ENCODE measurements at regions not wholly inside any gene's neighbourhood (a gene's known extent, or its start where the extent isn't known, plus 50 kb on each side); places are given as distances from the start of the nearest gene placed in this dataset.
A peak's percentile ranks its signal among the peaks of the same experiment; 100 is the strongest.

DNA sequence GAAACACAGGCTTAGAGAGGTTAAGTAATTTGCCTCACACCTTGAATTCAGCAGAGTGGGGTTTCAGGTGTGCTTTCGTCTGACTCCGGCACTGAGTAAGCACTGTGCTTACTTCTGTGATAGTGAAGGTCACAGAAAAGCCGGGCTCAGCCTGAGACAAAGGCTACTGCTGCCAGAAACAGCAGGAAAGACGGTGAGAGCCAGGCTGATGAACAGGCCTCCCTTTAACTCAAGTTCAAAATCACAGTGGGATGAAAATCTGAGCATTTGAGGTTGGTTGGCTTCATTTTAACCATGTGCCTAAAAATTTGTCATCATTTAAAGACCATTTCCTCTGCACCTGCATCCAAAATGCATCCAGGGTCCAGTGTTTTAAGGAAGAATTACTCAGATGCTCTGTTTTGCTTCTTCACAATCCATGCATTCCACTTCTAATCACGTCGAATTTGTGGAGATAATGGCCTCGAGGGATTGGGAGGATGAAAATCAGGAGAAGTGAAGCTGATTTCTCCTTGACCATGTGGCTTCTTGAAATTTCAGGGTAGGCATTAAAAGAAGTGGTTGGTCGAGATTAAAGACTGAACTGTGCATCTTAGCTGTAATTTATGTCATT, 121.2 kb upstream of the LNX1 start:
- Mint-ChIP-seq H3K4me1 (ENCODE audit: unreplicated experiment) (peaks cover 8% of the 10 kb centered on the region), H3K27ac (no peak overlapping the region)

DNA sequence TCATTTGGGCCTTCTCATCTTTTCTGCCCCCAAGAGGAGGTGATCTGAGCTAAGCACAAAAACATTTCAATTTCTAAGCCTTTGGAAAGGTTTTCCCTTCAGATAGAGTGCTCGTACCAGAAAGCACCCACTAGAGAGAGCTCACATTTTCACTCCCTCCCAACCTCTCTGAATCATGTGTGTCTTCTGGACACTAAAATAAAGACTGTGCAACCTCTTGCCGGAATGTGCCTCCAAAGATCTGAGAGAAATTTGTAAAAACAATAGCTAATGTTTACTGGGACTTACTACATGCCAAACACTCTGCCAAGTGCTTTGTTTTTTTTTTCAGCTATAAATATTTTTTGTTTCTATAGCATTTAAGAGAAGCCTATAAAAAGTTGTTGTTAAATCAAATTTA, 120.6 kb upstream of the LNX1 start:
- TF ChIP-seq, protein P1, sequence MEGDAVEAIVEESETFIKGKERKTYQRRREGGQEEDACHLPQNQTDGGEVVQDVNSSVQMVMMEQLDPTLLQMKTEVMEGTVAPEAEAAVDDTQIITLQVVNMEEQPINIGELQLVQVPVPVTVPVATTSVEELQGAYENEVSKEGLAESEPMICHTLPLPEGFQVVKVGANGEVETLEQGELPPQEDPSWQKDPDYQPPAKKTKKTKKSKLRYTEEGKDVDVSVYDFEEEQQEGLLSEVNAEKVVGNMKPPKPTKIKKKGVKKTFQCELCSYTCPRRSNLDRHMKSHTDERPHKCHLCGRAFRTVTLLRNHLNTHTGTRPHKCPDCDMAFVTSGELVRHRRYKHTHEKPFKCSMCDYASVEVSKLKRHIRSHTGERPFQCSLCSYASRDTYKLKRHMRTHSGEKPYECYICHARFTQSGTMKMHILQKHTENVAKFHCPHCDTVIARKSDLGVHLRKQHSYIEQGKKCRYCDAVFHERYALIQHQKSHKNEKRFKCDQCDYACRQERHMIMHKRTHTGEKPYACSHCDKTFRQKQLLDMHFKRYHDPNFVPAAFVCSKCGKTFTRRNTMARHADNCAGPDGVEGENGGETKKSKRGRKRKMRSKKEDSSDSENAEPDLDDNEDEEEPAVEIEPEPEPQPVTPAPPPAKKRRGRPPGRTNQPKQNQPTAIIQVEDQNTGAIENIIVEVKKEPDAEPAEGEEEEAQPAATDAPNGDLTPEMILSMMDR (conservative IDR thresholded peaks at IDR 0.05) = no peak
- H3K27ac Mint-ChIP-seq = no peak overlapping the region
- no peak for DNase-seq (ENCODE audit: extremely low spot score, unreplicated experiment)
- no peaks in the 10 kb centered on the region for H3K36me3 Mint-ChIP-seq
- peaks cover 6% of the 10 kb centered on the region for H3K4me1 Mint-ChIP-seq (ENCODE audit: unreplicated experiment)
- no peak overlapping the region for H3K4me3 Mint-ChIP-seq
- no peaks in the 10 kb centered on the region for H3K27me3 Mint-ChIP-seq
- no peaks in the 10 kb centered on the region for H3K9me3 Mint-ChIP-seq

More for the DNA sequence above, 121.2 kb upstream of the LNX1 start:
- Mint-ChIP-seq H3K27me3 (no peaks in the 10 kb centered on the region), H3K9me3 (no peaks in the 10 kb centered on the region), H3K36me3 (no peaks in the 10 kb centered on the region), H3K4me3 (no peak overlapping the region)
- no peak for DNase-seq (ENCODE audit: extremely low spot score, unreplicated experiment)
- TF ChIP-seq, protein P1 (conservative IDR thresholded peaks at IDR 0.05) = no peak

DNA sequence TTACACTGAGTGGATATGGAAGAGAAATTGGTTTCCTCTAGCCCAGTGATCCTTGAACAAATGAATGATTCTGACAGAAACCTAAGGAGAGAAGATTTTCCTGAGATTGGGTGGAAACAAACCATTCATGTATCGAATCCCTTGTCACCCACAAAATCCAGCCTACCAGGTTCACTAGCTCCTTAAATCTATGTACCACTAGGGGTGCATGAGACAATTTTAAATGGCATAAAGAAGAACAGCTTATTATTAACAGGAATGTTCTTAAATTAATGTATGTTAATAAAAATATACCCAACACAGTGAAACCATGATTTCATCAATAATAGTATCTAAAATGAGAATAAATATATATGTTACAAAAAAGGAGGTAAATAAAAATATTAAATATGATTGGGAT, 118.4 kb upstream of the LNX1 start:
- Mint-ChIP-seq H3K27me3 (peaks cover 4% of the 10 kb centered on the region), H3K4me1 (ENCODE audit: unreplicated experiment) (peaks cover 11% of the 10 kb centered on the region), H3K9me3 (no peaks in the 10 kb centered on the region), H3K4me3 (no peak overlapping the region), H3K36me3 (no peaks in the 10 kb centered on the region), H3K27ac (no peak overlapping the region)
- DNase-seq (ENCODE audit: extremely low spot score, unreplicated experiment) = no peak
- TF ChIP-seq, protein P1 (conservative IDR thresholded peaks at IDR 0.05) = no peak

DNA sequence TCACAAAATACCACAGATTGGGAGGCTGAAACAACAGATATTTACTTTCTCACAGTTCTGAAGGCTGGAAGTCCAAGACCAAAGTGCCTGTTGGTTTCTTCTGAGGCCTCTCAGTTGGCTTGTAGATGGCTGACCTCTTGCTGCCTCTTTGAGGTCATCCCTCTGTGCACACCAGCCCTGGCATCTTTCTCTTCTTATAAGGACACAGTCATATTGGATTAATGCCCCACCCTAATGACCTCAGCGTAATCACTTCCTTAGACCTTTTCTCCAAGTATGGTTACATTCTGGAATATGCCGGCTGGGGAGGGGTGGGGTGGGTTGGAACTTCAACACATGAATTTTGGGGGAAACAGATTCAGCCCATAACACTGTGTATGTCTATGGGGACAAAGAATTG, 116.2 kb upstream of the LNX1 start:
- Mint-ChIP-seq H3K27me3 (peaks cover 4% of the 10 kb centered on the region), H3K27ac (no peak overlapping the region), H3K4me1 (ENCODE audit: unreplicated experiment) (peaks cover 24% of the 10 kb centered on the region), H3K9me3 (no peaks in the 10 kb centered on the region), H3K36me3 (no peaks in the 10 kb centered on the region), H3K4me3 (no peak overlapping the region)
- TF ChIP-seq, protein P1 (conservative IDR thresholded peaks at IDR 0.05) = no peak
- DNase-seq (ENCODE audit: extremely low spot score, unreplicated experiment) = no peak

DNA sequence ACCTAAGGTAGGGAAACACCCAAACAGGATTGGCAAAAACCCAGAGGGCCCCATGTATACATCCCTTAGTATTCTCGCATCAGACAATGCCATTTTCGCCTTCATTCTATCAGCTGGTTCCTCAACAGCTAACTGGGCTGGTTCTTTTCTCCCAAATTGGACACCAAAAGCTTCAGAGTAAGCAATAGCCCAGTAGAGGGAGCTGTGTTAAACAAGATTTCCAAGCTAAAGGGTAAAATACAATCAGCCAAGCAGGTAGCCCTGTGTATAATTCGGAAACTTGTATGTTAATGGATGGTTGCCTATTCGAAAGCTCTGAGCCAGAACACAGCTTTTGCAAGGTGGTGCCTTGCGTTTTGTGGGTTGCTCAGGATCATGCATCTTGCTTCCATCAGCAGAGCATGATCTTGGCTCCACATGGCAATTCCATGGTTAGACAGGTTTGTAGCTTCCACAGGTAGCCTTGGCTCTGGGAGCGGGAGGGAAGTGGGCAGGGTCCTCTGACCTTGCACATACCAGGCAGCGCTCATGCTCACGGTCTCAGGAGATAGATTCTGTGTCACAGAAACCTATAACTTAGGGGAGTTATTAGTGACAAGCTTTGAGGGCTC, 115.2 kb upstream of the LNX1 start:
- peaks cover 33% of the 10 kb centered on the region for H3K4me1 Mint-ChIP-seq (ENCODE audit: unreplicated experiment)
- H3K9me3 Mint-ChIP-seq = no peaks in the 10 kb centered on the region
- TF ChIP-seq, protein P1 (conservative IDR thresholded peaks at IDR 0.05) = peak; percentile 74
- H3K4me3 Mint-ChIP-seq = no peak overlapping the region
- H3K36me3 Mint-ChIP-seq = no peaks in the 10 kb centered on the region
- H3K27ac Mint-ChIP-seq = no peak overlapping the region
- DNase-seq (ENCODE audit: extremely low spot score, unreplicated experiment) = no peak
- peaks cover 4% of the 10 kb centered on the region for H3K27me3 Mint-ChIP-seq
